ENCODE measurements at regions not wholly inside any gene's neighbourhood (a gene's known extent, or its start where the extent isn't known, plus 50 kb on each side); places are given as distances from the start of the nearest gene placed in this dataset.

DNA sequence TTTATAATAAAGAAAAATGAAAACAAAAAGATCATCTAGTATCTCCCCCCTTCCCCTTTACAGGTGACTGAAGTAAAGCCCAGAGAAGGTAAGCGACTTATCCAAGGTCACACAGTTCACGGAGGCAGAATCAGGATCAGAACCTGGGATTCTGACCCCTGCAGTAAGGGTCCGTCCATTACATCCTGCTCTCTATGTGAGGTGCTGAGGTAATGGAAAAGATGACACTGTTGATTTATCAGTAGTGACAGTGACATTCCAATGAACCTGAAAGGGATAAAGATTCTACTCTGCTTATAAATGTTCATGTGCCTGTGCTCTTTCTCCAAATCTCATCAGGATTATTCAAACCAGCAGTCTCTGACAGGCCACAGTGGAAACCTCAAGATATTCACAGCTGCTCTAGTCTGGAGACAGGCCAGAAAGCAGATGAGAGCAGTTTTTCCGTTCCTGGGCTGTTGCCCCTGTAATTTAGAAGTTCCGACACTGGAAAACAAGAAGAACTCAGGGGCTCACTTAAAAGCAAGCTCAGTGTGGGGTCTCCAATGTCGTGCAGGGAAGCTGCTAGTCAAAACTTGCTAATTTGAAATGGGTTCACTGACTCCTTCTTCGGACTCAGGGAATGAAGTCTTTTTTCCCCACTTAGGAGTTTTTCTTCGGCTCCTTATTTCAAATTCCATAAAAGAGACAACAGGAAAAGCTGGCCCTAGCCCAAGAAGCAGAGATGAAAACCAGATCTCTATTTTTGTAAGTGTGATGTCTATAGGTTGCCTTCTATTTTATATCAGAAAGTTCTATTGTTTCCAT lies 131.8 kb upstream of the EEA1 start:
- TF ChIP-seq, protein P1, sequence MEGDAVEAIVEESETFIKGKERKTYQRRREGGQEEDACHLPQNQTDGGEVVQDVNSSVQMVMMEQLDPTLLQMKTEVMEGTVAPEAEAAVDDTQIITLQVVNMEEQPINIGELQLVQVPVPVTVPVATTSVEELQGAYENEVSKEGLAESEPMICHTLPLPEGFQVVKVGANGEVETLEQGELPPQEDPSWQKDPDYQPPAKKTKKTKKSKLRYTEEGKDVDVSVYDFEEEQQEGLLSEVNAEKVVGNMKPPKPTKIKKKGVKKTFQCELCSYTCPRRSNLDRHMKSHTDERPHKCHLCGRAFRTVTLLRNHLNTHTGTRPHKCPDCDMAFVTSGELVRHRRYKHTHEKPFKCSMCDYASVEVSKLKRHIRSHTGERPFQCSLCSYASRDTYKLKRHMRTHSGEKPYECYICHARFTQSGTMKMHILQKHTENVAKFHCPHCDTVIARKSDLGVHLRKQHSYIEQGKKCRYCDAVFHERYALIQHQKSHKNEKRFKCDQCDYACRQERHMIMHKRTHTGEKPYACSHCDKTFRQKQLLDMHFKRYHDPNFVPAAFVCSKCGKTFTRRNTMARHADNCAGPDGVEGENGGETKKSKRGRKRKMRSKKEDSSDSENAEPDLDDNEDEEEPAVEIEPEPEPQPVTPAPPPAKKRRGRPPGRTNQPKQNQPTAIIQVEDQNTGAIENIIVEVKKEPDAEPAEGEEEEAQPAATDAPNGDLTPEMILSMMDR (conservative IDR thresholded peaks at IDR 0.05; ENCODE audit: low read length) = peak; percentile 24; the same call in 1 of the 2 replicates
- DNase-seq (ENCODE audit: low read depth) = peak; percentile 52

DNA sequence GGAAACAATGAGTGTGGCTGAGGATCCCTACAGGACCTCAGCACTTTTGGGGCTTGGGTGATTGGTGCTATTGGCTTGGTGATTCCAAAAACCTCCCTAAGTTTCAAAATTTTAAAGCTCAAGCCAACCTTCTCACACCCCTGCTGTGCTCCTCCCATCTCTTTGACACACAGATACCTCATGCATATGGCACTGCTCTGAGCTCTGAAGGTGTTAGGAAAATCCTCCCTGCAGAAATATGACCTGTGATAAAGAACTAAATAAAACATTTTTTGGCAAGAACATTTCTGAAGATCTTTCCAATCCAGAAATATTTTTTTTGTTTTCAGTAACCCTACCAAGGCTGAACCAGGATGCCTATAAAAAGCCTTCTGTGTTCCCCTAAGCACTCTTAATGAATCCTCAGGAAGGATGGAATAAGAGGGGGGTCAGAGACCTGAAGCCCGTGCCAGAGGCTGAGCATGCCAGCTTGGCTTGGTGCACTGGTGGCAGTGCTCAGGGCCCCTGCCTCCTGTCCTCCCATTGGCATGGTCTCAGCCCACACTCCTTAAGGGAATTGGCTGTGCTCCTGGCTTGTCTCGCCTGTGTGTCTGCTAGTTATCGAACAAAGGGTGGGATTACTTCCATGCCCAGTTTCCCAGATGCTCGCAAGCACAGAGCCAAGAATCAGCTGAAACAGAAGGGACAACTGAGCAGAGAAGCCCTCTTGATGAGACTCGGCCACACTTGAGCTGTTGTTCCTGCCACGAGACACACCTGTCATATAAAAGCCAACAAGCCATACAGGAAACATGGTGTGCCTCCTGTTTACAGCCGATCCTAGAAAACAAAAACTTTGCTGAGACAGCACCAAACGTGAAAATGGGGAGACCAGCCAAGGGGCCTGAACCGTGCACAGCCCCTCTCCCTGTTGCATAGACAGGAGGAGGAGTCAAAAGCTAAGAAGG lies 132.7 kb upstream of the EEA1 start:
- TF ChIP-seq, protein P1 (conservative IDR thresholded peaks at IDR 0.05; ENCODE audit: low read length) = no peak
- DNase-seq (ENCODE audit: low read depth) = no peak

More for the DNA sequence above, 131.8 kb upstream of the EEA1 start:
- peak overlapping the region; percentile 44 for H3K4me3 ChIP-seq (ENCODE audit: low read length)

DNA sequence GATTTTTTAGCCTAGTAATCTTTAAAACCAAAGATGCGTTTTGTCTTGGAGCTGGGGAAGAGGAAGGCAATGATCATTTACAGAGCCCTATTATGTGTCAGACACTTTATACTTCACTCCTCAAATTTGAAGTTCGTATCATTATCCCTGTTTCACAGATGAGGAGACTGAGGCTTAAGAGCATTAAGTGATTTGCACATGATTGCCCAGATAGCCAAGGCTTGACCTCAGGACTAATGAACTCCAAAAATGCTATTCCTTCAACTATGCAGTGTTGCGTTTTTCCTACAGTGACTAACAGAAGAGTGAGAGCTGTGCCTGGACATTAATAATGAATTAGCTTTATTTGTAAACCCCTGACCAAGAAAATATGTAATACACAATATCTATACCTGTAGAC lies 136.8 kb upstream of the EEA1 start:
- TF ChIP-seq, protein P1 (conservative IDR thresholded peaks at IDR 0.05; ENCODE audit: low read length) = no peak
- DNase-seq (ENCODE audit: low read depth) = no peak
- no peak overlapping the region for H3K4me3 ChIP-seq (ENCODE audit: low read length)

More for the DNA sequence above, 132.7 kb upstream of the EEA1 start:
- H3K4me3 ChIP-seq (ENCODE audit: low read length) = no peak overlapping the region

DNA sequence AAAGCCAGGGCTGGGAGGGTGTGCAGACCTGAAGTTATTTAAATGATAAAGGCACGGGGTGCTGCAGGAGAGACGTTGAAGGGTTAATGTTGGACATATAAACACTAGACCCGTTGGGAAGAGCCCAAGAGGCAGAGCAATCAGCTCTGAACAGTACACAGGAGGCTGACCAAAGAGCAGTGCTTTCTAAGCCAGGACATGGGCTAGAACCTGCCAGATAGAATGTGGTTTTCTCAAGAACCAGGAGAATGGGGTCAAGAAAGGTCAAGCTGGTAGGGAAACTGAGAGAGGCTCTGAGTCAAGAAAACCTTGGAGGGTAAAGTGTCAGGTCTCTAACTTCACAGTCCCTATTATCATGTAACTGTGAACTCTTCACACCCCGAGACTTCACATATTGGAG lies 143.2 kb upstream of the EEA1 start:
- DNase-seq (ENCODE audit: low read depth) = no peak
- TF ChIP-seq, protein P1 (conservative IDR thresholded peaks at IDR 0.05; ENCODE audit: low read length) = no peak
- H3K4me3 ChIP-seq (ENCODE audit: low read length) = no peak overlapping the region

DNA sequence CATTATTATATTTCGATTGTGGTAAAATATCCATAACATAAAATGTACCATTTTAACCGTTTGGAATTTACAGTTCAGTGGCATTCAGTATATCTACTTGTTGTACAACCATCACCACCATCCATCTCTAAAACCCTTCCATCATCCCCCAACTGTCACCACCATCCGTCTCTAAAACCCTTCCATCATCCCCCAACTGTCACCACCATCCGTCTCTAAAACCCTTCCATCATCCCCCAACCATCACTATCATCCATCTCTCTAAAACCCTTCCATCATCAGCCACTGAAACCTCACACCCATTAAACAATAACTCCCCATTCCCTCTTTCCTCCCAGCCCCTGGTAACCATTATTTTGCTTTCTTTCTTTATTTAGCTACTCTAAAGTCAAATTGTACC lies 144.2 kb upstream of the EEA1 start:
- no peak overlapping the region for H3K4me3 ChIP-seq (ENCODE audit: low read length)
- DNase-seq (ENCODE audit: low read depth) = no peak
- TF ChIP-seq, protein P1 (conservative IDR thresholded peaks at IDR 0.05; ENCODE audit: low read length) = no peak

DNA sequence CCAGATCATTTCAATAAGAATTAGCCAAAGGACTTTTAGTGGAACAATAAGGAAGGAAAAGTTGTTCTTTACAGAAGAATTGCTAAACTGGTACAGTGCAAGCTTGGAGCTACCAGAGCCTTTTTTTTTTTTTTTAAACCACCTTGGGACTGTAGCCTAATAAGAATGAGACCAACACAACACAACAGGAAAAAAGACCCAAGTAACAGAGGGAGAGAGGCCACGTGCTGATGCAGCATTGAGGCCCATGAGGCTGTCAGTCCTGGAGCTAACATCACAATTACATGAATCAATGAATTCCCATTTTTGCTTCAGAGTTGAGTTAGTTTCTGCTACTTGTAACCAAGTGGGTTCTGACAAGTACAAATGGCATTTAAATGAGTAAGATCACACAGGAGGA lies 149.0 kb upstream of the EEA1 start:
- DNase-seq (ENCODE audit: low read depth) = no peak
- TF ChIP-seq, protein P1 (conservative IDR thresholded peaks at IDR 0.05; ENCODE audit: low read length) = no peak
- no peak overlapping the region for H3K4me3 ChIP-seq (ENCODE audit: low read length)

Measured in AG10803 (cell line).